ENCODE measurements at regions not wholly inside any gene's neighbourhood (a gene's known extent, or its start where the extent isn't known, plus 50 kb on each side); places are given as distances from the start of the nearest gene placed in this dataset.

DNA sequence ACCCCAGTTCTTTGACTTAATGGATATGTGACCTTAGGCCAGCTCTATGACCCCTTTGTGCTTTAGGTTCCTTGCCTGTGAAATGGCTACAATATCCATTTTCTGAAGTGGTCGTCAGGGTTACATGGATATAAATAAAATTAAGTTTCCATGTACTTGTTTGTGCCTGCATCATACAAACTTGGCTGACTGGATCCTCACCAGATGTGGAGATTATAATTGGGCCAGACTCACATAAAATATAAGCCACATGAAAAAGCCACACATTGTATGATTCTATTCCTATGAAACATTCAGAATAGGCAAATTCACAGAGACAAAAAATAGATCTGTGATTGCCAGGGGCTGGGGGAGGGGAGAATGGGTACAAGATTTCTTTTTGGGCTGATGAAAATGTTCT is 100.9 kb upstream of the USP47 start:
- Histone ChIP-seq H3K4me1 (ENCODE audit: control insufficient read depth, insufficient read depth, low read length) (no peaks in the 10 kb centered on the region), H2BK5ac (ENCODE audit: low read depth, low read length, poor library complexity, severe bottlenecking) (no peak overlapping the region), H3K9me3 (ENCODE audit: control insufficient read depth, insufficient read depth, low read length) (no peaks in the 10 kb centered on the region), H3K4me2 (ENCODE audit: low read depth, low read length) (no peak overlapping the region), H3K4ac (ENCODE audit: low read depth, low read length) (no peak overlapping the region), H3K27ac (ENCODE audit: insufficient read depth, low read length) (no peak overlapping the region), H2AFZ (replicated peaks; ENCODE audit: low read length, poor library complexity) (no peak overlapping the region), H2BK15ac (ENCODE audit: low read depth, low read length) (no peak overlapping the region), H4K91ac (ENCODE audit: insufficient read depth, low read depth, low read length) (no peak overlapping the region), H3K56ac (ENCODE audit: extremely low read depth, insufficient read depth, low read length) (no peak overlapping the region), H2AK5ac (ENCODE audit: low read depth, low read length) (no peak overlapping the region), H2BK20ac (ENCODE audit: low read depth, low read length) (no peak overlapping the region), H2BK120ac (ENCODE audit: low read depth, low read length) (no peak overlapping the region), H3K4me3 (ENCODE audit: insufficient read depth, low read depth, low read length) (no peak overlapping the region), H3K27me3 (ENCODE audit: control insufficient read depth, insufficient read depth, low read length) (peaks cover 36% of the 10 kb centered on the region), H4K20me1 (ENCODE audit: insufficient read depth, low read length) (no peaks in the 10 kb centered on the region), H3K9me1 (ENCODE audit: insufficient read depth, low read length) (no peaks in the 10 kb centered on the region), H2AK9ac (replicated peaks; ENCODE audit: low read depth, low read length, poor library complexity) (no peak overlapping the region), H3K9ac (ENCODE audit: low read depth, low read length) (no peak overlapping the region), H3K23ac (ENCODE audit: low read depth, low read length) (no peak overlapping the region), H3K14ac (replicated peaks; ENCODE audit: low read depth, low read length) (no peak overlapping the region), H4K5ac (ENCODE audit: low read depth, low read length) (no peak overlapping the region), H3K79me1 (ENCODE audit: low read depth in 1 of 2, low read length in 2 of 2) (no peaks in the 10 kb centered on the region), H3K36me3 (ENCODE audit: control insufficient read depth, insufficient read depth, low read length) (no peaks in the 10 kb centered on the region), H4K8ac (ENCODE audit: low read depth in 2 of 2, low read length in 2 of 2) (no peak overlapping the region), H3K18ac (ENCODE audit: low read depth, low read length) (no peak overlapping the region)
- CTCF ChIA-PET: no interaction called here
- no peak for DNase-seq
- no TSS peak for BruUV-seq (replicated peaks)
- WGBS, 2 experiments (ENCODE audit: extremely low coverage in 2 of 2, insufficient read length in 1 of 2): no CpG with 5 or more reads among the region's 1 CpG
- dilution Hi-C loops (cut with HindIII; ENCODE audit: low sequenced_read_pairs, unreplicated experiment): no loop called here
- TF ChIP-seq BHLHE40 (IDR thresholded peaks at IDR 0.05; ENCODE audit: low read depth, low read length) (no peak), NFE2L2 (IDR thresholded peaks at IDR 0.05; ENCODE audit: low read depth, low read length) (no peak), MAZ (IDR thresholded peaks at IDR 0.05; ENCODE audit: borderline replicate concordance, low read depth, low read length) (no peak), RCOR1 (IDR thresholded peaks at IDR 0.05; ENCODE audit: insufficient replicate concordance, low read length) (no peak), CHD1 (IDR thresholded peaks at IDR 0.05; ENCODE audit: low read depth, low read length) (no peak), MXI1 (IDR thresholded peaks at IDR 0.05; ENCODE audit: borderline replicate concordance, low read depth, low read length) (no peak), RFX5 (IDR thresholded peaks at IDR 0.05; ENCODE audit: low read depth, low read length) (no peak)
- TF ChIP-seq, protein P1, sequence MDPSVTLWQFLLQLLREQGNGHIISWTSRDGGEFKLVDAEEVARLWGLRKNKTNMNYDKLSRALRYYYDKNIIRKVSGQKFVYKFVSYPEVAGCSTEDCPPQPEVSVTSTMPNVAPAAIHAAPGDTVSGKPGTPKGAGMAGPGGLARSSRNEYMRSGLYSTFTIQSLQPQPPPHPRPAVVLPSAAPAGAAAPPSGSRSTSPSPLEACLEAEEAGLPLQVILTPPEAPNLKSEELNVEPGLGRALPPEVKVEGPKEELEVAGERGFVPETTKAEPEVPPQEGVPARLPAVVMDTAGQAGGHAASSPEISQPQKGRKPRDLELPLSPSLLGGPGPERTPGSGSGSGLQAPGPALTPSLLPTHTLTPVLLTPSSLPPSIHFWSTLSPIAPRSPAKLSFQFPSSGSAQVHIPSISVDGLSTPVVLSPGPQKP (IDR thresholded peaks at IDR 0.05; ENCODE audit: borderline replicate concordance, low read depth, low read length): no peak
- TF ChIP-seq, protein P2, sequence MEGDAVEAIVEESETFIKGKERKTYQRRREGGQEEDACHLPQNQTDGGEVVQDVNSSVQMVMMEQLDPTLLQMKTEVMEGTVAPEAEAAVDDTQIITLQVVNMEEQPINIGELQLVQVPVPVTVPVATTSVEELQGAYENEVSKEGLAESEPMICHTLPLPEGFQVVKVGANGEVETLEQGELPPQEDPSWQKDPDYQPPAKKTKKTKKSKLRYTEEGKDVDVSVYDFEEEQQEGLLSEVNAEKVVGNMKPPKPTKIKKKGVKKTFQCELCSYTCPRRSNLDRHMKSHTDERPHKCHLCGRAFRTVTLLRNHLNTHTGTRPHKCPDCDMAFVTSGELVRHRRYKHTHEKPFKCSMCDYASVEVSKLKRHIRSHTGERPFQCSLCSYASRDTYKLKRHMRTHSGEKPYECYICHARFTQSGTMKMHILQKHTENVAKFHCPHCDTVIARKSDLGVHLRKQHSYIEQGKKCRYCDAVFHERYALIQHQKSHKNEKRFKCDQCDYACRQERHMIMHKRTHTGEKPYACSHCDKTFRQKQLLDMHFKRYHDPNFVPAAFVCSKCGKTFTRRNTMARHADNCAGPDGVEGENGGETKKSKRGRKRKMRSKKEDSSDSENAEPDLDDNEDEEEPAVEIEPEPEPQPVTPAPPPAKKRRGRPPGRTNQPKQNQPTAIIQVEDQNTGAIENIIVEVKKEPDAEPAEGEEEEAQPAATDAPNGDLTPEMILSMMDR (conservative IDR thresholded peaks at IDR 0.05; ENCODE audit: low read depth, low read length): no peak
- TF ChIP-seq, protein P3, sequence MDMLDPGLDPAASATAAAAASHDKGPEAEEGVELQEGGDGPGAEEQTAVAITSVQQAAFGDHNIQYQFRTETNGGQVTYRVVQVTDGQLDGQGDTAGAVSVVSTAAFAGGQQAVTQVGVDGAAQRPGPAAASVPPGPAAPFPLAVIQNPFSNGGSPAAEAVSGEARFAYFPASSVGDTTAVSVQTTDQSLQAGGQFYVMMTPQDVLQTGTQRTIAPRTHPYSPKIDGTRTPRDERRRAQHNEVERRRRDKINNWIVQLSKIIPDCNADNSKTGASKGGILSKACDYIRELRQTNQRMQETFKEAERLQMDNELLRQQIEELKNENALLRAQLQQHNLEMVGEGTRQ (IDR thresholded peaks at IDR 0.05; ENCODE audit: low read depth, low read length): no peak
- ATAC-seq (ENCODE audit: low read depth): no peak
- in situ Hi-C loops (cut with MboI; ENCODE audit: low sequenced_read_pairs): no loop called here
- POLR2A ChIA-PET (ENCODE audit: unreplicated experiment): no interaction called here
- intact Hi-C loops (cut with micrococcal nuclease): no loop called here

All from IMR-90 (cell line).